D721Med (cell line): ENCODE measurements at regions not wholly inside any gene's neighbourhood (a gene's known extent, or its start where the extent isn't known, plus 50 kb on each side); places are given as distances from the start of the nearest gene placed in this dataset.

Source experiments
- DNase-seq: peaks from one replicate; pipeline ENCODE4 v3.0.0; 2011; ENCODE audit warnings: low spot score; ENCODE audit not compliant: insufficient read length
- FAIRE-seq: peaks from 2 replicates; lab custom pipeline; 2011; peaks lifted over from hg19 to GRCh38; lab: Jason Lieb, UNC
- CTCF ChIP-seq: IDR thresholded peaks from 2 replicates; pipeline ENCODE4 v1.5.1; 2012; ENCODE audit warnings: mild to moderate bottlenecking, control low read depth; ENCODE audit not compliant: insufficient read depth; ENCODE audit errors: missing control alignments

GRCh38 chr3:105197863-105198262 is 168.8 kb upstream of the ALCAM start:
- TF ChIP-seq CTCF, result no peak
- DNase-seq (no peak), FAIRE-seq (no peak)

- FAIRE-seq (no peak), DNase-seq (no peak)
- no peak for TF ChIP-seq CTCF
Observed at GRCh38 chr3:105199217-105199616, 167.5 kb upstream of the ALCAM start.

GRCh38 chr3:105210141-105210540 is 156.6 kb upstream of the ALCAM start:
- DNase-seq (no peak), FAIRE-seq (no peak)
- TF ChIP-seq CTCF, result no peak

GRCh38 chr3:105214590-105214989 is 152.1 kb upstream of the ALCAM start:
- no peak for DNase-seq
- FAIRE-seq, result no peak
- no peak for TF ChIP-seq CTCF

GRCh38 chr3:105222568-105223093 is 144.1 kb upstream of the ALCAM start:
- no peak for DNase-seq
- TF ChIP-seq CTCF, result no peak
- FAIRE-seq, result no peak

- TF ChIP-seq CTCF, result no peak
- FAIRE-seq, result no peak
- DNase-seq, result no peak
Observed at GRCh38 chr3:105223815-105224214, 142.9 kb upstream of the ALCAM start.

GRCh38 chr3:105228696-105229095 is 138.0 kb upstream of the ALCAM start:
- TF ChIP-seq CTCF, result no peak
- FAIRE-seq (no peak), DNase-seq (no peak)
